Activated T-cell treated with anti-CD3 and anti-CD28 coated beads, Interleukin-2, amount 50 U/mL, for 4 hours (primary cell): ENCODE measurements at regions not wholly inside any gene's neighbourhood (a gene's known extent, or its start where the extent isn't known, plus 50 kb on each side); places are given as distances from the start of the nearest gene placed in this dataset.

Source experiments
- ATAC-seq, 2 donors: fragments of 200-7000 bp; cut with Tn5 transposase; one replicate each; pipeline ENCODE4 v1.10.0; 2021
- DNase-seq: peaks from one replicate; pipeline ENCODE4 v3.0.0-alpha.2; 2020
- H3K27me3 Mint-ChIP-seq: one replicate; pipeline ENCODE4 v1.8.0; 2021; ENCODE audit warnings: low read depth, mixed read lengths
- H3K36me3 Mint-ChIP-seq: one replicate; pipeline ENCODE4 v1.8.0; 2022; ENCODE audit warnings: mixed read lengths; ENCODE audit not compliant: insufficient read depth
- H3K4me1 Mint-ChIP-seq: one replicate; pipeline ENCODE4 v1.8.0; 2021; ENCODE audit warnings: low read depth, mixed read lengths
- H3K4me3 Mint-ChIP-seq: one replicate; pipeline ENCODE4 v1.8.0; 2021; ENCODE audit warnings: mild to moderate bottlenecking, moderate library complexity, mixed read lengths
- H3K9me3 Mint-ChIP-seq: one replicate; pipeline ENCODE4 v1.8.0; 2021; ENCODE audit warnings: mixed read lengths

- Mint-ChIP-seq H3K9me3 (no peaks in the 10 kb centered on the region), H3K27me3 (peaks cover 16% of the 10 kb centered on the region), H3K36me3 (no peaks in the 10 kb centered on the region), H3K4me1 (no peaks in the 10 kb centered on the region), H3K4me3 (no peak overlapping the region)
- DNase-seq (no peak), ATAC-seq (no peak)
Measured at GRCh38 chr16:87180069-87180468, 137.1 kb downstream of the C16orf95 start.

GRCh38 chr16:87182759-87183158 lies 134.4 kb downstream of the C16orf95 start:
- Mint-ChIP-seq H3K36me3 (no peaks in the 10 kb centered on the region), H3K4me1 (no peaks in the 10 kb centered on the region), H3K27me3 (peaks cover 8% of the 10 kb centered on the region), H3K4me3 (no peak overlapping the region), H3K9me3 (no peaks in the 10 kb centered on the region)
- ATAC-seq (no peak), DNase-seq (no peak)

- H3K4me1 Mint-ChIP-seq = no peaks in the 10 kb centered on the region
- H3K4me3 Mint-ChIP-seq = no peak overlapping the region
- no peak for ATAC-seq
- H3K36me3 Mint-ChIP-seq = no peaks in the 10 kb centered on the region
- no peaks in the 10 kb centered on the region for H3K9me3 Mint-ChIP-seq
- peaks cover 4% of the 10 kb centered on the region for H3K27me3 Mint-ChIP-seq
- DNase-seq = no peak
Measured at GRCh38 chr16:87183647-87184046, 133.5 kb downstream of the C16orf95 start.

GRCh38 chr16:87185308-87185707 lies 131.9 kb downstream of the C16orf95 start:
- Mint-ChIP-seq H3K4me3 (no peak overlapping the region), H3K27me3 (no peaks in the 10 kb centered on the region), H3K4me1 (no peaks in the 10 kb centered on the region), H3K36me3 (no peaks in the 10 kb centered on the region), H3K9me3 (peaks cover 3% of the 10 kb centered on the region)
- ATAC-seq (no peak), DNase-seq (no peak)

- peaks cover 6% of the 10 kb centered on the region for H3K9me3 Mint-ChIP-seq
- ATAC-seq (no peak), DNase-seq (no peak)
- no peaks in the 10 kb centered on the region for H3K27me3 Mint-ChIP-seq
- no peaks in the 10 kb centered on the region for H3K4me1 Mint-ChIP-seq
- H3K4me3 Mint-ChIP-seq = no peak overlapping the region
- no peaks in the 10 kb centered on the region for H3K36me3 Mint-ChIP-seq
Measured at GRCh38 chr16:87185983-87186382, 131.2 kb downstream of the C16orf95 start.

GRCh38 chr16:87186446-87186845 lies 130.7 kb downstream of the C16orf95 start:
- Mint-ChIP-seq H3K9me3 (peaks cover 6% of the 10 kb centered on the region), H3K36me3 (no peaks in the 10 kb centered on the region), H3K4me1 (no peaks in the 10 kb centered on the region), H3K4me3 (no peak overlapping the region), H3K27me3 (no peaks in the 10 kb centered on the region)
- DNase-seq (no peak), ATAC-seq (no peak)

- Mint-ChIP-seq H3K36me3 (no peaks in the 10 kb centered on the region), H3K4me1 (no peaks in the 10 kb centered on the region), H3K9me3 (peaks cover 6% of the 10 kb centered on the region), H3K4me3 (no peak overlapping the region), H3K27me3 (no peaks in the 10 kb centered on the region)
- ATAC-seq = no peak
- DNase-seq = no peak
Measured at GRCh38 chr16:87186876-87187533, 130.2 kb downstream of the C16orf95 start.

GRCh38 chr16:87188104-87188503 lies 129.1 kb downstream of the C16orf95 start:
- no peaks in the 10 kb centered on the region for H3K36me3 Mint-ChIP-seq
- H3K4me1 Mint-ChIP-seq = no peaks in the 10 kb centered on the region
- DNase-seq (no peak), ATAC-seq (no peak)
- peaks cover 6% of the 10 kb centered on the region for H3K9me3 Mint-ChIP-seq
- H3K27me3 Mint-ChIP-seq = no peaks in the 10 kb centered on the region
- H3K4me3 Mint-ChIP-seq = no peak overlapping the region

- H3K27me3 Mint-ChIP-seq = no peaks in the 10 kb centered on the region
- DNase-seq = no peak
- peaks cover 6% of the 10 kb centered on the region for H3K9me3 Mint-ChIP-seq
- H3K4me3 Mint-ChIP-seq = no peak overlapping the region
- ATAC-seq = no peak
- H3K4me1 Mint-ChIP-seq = no peaks in the 10 kb centered on the region
- no peaks in the 10 kb centered on the region for H3K36me3 Mint-ChIP-seq
Measured at GRCh38 chr16:87189426-87189825, 127.8 kb downstream of the C16orf95 start.

GRCh38 chr16:87190288-87191230 lies 126.6 kb downstream of the C16orf95 start:
- Mint-ChIP-seq H3K36me3 (no peaks in the 10 kb centered on the region), H3K27me3 (peaks cover 4% of the 10 kb centered on the region), H3K4me3 (no peak overlapping the region), H3K4me1 (no peaks in the 10 kb centered on the region), H3K9me3 (peaks cover 6% of the 10 kb centered on the region)
- DNase-seq = no peak
- ATAC-seq = no peak

GRCh38 chr16:87192452-87193073 lies 124.6 kb downstream of the C16orf95 start:
- Mint-ChIP-seq H3K36me3 (no peaks in the 10 kb centered on the region), H3K4me1 (no peaks in the 10 kb centered on the region), H3K4me3 (no peak overlapping the region), H3K9me3 (peaks cover 6% of the 10 kb centered on the region), H3K27me3 (peaks cover 11% of the 10 kb centered on the region)
- no peak for ATAC-seq
- no peak for DNase-seq

GRCh38 chr16:87194172-87194571 lies 123.0 kb downstream of the C16orf95 start:
- DNase-seq (no peak), ATAC-seq (no peak)
- no peaks in the 10 kb centered on the region for H3K36me3 Mint-ChIP-seq

GRCh38 chr16:87195161-87195560 lies 122.0 kb downstream of the C16orf95 start:
- DNase-seq = no peak
- no peaks in the 10 kb centered on the region for H3K4me1 Mint-ChIP-seq
- H3K27me3 Mint-ChIP-seq = peaks cover 13% of the 10 kb centered on the region
- no peaks in the 10 kb centered on the region for H3K36me3 Mint-ChIP-seq
- no peak for ATAC-seq
- no peak overlapping the region for H3K4me3 Mint-ChIP-seq
- H3K9me3 Mint-ChIP-seq = peaks cover 5% of the 10 kb centered on the region

More at GRCh38 chr16:87194172-87194571, 123.0 kb downstream of the C16orf95 start:
- H3K9me3 Mint-ChIP-seq = peaks cover 6% of the 10 kb centered on the region
- H3K27me3 Mint-ChIP-seq = peaks cover 13% of the 10 kb centered on the region
- no peak overlapping the region for H3K4me3 Mint-ChIP-seq
- no peaks in the 10 kb centered on the region for H3K4me1 Mint-ChIP-seq

GRCh38 chr16:87196231-87196630 lies 121.0 kb downstream of the C16orf95 start:
- Mint-ChIP-seq H3K4me3 (no peak overlapping the region), H3K27me3 (peaks cover 15% of the 10 kb centered on the region), H3K36me3 (no peaks in the 10 kb centered on the region), H3K4me1 (no peaks in the 10 kb centered on the region), H3K9me3 (no peaks in the 10 kb centered on the region)
- ATAC-seq (no peak), DNase-seq (no peak)
